HG02610 (cell line): ENCODE measurements at regions not wholly inside any gene's neighbourhood (a gene's known extent, or its start where the extent isn't known, plus 50 kb on each side); places are given as distances from the start of the nearest gene placed in this dataset.
A peak's percentile ranks its signal among the peaks of the same experiment; 100 is the strongest.

Source experiments
- ATAC-seq: cut with Tn5 transposase; IDR thresholded peaks from one replicate; pipeline ENCODE4 v1.9.1; 2021; ENCODE audit warnings: mild to moderate bottlenecking, moderate library complexity; ENCODE audit not compliant: unreplicated experiment

DNA sequence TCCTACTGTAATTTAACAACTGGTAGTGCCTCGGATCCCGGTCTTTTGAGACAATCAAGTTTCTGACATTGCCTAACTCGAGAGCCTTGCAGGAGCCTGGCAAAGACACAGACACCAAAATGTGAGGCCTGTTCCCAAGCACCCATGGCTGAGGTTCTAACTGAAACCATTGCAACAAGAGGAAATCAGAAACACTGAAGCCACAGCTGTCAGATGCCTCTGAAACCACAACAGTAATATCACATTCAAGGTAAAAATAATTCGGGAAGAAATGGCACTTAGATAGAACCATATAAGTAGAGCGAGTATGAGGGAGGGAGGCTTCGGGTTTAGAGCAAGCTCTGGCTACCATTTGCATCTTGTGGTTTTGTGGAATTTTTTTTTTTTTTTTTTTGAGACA lies 285.9 kb downstream of the FBXO15 start:
- no peak for ATAC-seq

- ATAC-seq, result no peak
These were observed 287.7 kb downstream of the FBXO15 start for GRCh38 chr18:73859837-73860397.

- no peak for ATAC-seq
These were observed 294.7 kb downstream of the FBXO15 start for GRCh38 chr18:73852789-73853549.

DNA sequence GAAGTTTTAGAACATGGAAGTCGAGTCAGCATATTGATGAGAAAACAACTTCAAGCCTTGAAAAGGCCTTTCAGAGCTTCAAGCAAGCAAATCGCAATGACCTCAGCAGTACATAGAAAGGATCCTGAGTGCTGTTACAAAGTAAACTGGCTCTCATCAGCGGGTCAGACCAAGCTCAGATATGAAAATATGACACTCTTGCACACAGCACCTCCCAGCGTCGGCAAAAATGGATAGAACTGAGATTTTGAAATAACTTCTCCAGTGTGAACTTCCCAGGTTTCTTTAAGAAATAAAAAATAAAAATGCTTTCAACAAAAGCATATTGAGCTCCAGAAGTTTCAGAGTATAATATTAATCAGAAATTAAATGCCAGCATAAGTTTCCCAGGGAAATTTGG lies 296.9 kb downstream of the FBXO15 start:
- no peak for ATAC-seq

DNA sequence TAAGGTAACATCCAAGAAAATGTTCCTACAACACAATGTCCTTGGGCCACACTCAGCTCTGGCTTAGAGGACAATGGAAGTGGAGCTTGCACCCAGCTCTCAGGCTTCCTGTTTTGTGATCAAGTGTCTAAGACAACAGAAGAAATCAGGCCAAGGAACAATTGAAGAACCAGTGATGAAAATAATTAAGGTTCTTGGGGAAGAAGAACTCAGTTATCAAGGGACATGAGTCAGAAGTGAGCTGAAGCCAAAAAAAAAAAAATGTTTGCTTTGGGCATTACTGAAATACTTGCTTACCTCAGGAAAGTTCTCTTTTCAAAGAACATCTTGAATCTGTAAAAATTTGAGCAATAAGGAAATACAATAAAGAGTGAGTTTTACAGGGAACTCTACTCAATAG lies 299.0 kb downstream of the FBXO15 start:
- no peak for ATAC-seq

DNA sequence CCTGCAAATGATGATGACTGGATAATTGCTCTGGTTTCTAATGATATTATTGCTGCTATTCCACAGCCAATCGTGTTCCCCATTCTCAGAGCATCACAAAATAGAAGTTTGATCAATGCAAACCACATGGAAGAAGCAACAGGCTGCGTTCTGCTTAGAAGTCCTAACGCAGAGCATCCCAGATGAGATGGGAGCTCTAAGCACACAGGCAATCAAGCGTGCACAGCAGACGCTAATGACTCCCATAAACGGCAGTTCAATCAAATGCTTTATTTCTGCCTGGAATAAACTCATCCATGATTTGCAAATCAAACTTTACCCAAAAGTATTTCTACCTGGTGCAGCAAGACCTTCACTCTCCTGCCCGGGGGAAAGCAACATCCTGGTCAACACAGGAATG lies 304.2 kb downstream of the FBXO15 start:
- no peak for ATAC-seq

DNA sequence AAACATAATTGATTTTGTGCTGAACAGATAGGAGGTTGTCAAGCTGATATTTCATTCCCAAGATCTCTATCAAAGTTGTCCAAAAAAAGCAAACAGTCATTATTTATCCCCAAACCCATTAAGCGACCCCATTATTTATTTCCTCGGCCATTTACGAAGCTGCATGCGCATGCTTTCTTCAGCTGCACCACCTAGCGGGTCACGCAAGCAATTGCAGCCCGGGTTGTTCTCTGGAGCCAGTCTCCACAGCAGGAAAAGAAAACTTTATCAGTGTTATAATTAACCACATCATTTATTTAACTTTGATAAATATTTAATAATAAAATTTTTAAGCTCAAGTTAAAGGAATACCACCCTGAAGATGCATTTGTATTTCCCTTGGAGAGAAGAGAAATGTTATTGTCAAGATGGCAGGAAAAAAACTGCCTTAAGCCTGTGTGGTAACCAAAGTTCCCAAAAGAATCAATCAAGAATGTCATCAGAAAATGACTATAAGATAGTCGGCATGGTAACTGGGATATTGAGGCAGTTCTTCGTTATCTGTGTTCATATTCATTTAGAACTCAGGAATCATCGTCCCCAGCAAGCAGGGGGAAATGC lies 304.7 kb downstream of the FBXO15 start:
- ATAC-seq, result peak; percentile 84

DNA sequence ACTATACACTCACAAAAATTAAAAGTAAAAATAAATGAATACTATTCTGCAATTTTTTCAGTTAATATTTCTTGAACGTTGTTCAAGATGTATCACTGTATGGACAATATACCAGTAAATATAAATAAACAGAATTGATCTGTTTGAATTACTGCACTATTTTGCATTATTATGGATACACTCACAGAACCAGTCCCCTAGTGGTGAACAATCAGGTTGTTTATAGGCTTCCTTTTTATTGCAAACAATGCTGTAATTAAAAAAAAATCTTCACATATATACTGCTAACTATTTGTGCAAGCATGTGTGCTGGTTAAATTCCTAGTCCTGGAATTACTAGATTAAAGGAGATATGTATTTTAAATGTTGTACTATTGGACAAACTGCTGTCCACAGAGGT lies 306.0 kb downstream of the FBXO15 start:
- ATAC-seq, result no peak

- no peak for ATAC-seq
These were observed 307.2 kb downstream of the FBXO15 start for GRCh38 chr18:73840319-73840945.

GRCh38 chr18:73839441-73839840 lies 308.2 kb downstream of the FBXO15 start:
- ATAC-seq, result no peak

- ATAC-seq, result no peak
These were observed 309.5 kb downstream of the FBXO15 start for GRCh38 chr18:73838107-73838506.

DNA sequence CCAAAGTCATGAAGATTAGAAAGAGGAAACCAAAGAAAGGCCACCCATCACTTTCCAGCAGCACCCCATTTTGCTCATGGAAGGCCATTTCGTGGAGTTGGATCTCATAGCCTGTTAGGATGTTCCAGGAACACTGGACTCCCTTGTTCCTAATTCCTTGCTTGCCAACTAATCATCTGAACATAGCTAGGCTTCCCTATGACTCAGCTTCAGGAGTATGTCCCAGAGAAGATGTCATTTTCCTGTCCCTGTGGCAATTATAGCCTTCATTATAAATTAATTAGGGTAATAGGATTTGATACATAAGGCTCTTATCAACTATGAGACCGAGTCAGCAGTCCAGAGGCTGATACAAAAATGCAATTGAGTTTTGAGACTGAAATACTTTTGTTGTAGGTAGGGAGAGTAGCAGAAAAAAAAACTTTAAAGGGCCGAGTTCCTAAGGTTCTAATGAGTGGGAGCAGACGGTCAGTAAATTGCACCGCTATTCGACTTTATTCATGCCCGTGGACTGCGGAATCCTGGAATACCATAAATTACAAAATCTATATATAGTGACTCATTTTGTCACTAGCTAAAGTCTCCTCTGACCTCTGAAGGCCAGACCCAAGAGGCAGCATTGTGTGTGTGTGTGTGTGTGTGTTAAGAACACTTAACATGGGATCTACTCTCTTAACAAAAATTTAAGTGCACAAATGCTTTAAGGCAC lies 311.8 kb downstream of the FBXO15 start:
- no peak for ATAC-seq

GRCh38 chr18:73835039-73835438 lies 312.6 kb downstream of the FBXO15 start:
- ATAC-seq, result no peak

GRCh38 chr18:73831688-73832087 lies 315.9 kb downstream of the FBXO15 start:
- ATAC-seq, result no peak

GRCh38 chr18:73829146-73829545 lies 318.5 kb downstream of the FBXO15 start:
- ATAC-seq, result no peak

GRCh38 chr18:73827801-73828200 lies 319.8 kb downstream of the FBXO15 start:
- ATAC-seq, result no peak

- ATAC-seq, result no peak
These were observed 321.5 kb downstream of the FBXO15 start for GRCh38 chr18:73826098-73826497.

DNA sequence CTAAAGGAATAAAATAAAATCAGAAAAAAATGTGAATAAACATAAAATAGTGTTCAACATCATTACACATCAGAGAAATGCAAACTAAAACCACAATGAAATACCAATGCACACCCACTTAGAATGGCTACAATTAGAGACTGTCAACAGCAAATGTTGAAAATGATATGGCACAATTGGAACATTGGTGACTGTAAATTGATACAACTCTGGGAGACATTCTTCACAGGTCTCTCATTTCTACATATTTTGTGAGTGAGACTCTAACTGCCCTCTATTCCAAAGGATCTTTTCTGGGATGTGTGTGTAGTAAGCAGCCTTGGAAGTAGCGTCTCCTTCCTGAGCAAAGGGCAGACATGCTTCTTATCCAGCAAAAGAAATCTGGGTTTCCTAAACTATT lies 323.0 kb downstream of the FBXO15 start:
- ATAC-seq, result no peak

DNA sequence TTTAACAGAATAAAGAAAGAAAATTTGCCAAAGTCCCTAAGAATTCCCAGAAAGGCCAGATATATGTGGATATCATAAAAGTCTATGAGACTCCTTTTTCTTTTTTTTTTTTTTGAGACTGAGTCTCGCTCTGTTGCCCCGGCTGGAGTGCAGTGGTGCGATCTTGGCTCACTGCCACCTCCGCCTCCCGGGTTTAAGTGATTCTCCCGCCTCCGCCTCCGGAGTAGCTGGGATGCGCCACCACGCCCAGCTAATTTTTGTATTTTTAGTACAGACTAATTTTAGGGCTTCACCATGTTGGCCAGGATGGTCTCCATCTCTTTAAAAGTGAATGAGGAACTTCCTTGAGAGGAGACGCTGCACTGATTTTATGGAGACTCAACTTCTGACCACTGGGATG lies 335.2 kb downstream of the FBXO15 start:
- no peak for ATAC-seq

- no peak for ATAC-seq
These were observed 340.0 kb downstream of the FBXO15 start for GRCh38 chr18:73807551-73808192.

GRCh38 chr18:73805991-73806390 lies 341.6 kb downstream of the FBXO15 start:
- no peak for ATAC-seq
